T-helper 1 cell treated with Interleukin-12 subunit alpha and Interleukin-12 subunit beta and Interleukin-4 antibody, amounts not matched to agents 30 ng/mL and 1 ng/mL, for 36 hours (primary cell): ENCODE measurements at regions not wholly inside any gene's neighbourhood (a gene's known extent, or its start where the extent isn't known, plus 50 kb on each side); places are given as distances from the start of the nearest gene placed in this dataset.
"Not testable (repeated sequence)": the region's sequence is repeated elsewhere in the genome, so short reads cannot be mapped to it uniquely, and the experiment has no call there.

Experiments used
- intact Hi-C: fragments of 100-400 bp; cut with micrococcal nuclease; formaldehyde crosslinking; loops from one replicate; pipeline ENCODE4 v1.15.1; 2024

GRCh38 chr10:52539463-52539862, 225.4 kb downstream of the DKK1 start:
- intact Hi-C loops: no loop called here

DNA sequence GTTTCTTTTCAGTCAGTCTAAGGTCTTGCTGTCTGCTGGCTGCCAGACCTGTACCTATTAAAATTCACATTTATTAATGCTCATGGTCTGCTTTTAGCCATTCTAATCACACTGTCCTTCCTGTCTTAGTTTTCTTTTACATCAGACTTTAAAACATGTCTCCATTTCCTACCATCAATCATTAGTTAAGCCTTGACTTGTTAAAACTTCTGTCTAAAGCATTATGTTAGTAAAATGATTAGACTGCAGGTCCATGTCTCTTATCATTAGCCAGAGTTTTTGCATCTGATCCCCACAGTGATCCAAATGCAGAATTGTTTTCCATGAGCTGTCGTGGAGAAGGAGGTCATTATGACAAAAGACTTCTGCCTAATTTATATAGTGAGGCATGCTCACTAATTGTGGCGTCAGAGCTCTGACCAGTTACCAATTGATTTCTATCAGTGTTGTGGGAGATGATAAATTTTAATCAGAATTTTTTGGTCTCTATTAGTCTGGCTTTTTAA, 226.5 kb downstream of the DKK1 start:
- intact Hi-C loops: no loop called here

DNA sequence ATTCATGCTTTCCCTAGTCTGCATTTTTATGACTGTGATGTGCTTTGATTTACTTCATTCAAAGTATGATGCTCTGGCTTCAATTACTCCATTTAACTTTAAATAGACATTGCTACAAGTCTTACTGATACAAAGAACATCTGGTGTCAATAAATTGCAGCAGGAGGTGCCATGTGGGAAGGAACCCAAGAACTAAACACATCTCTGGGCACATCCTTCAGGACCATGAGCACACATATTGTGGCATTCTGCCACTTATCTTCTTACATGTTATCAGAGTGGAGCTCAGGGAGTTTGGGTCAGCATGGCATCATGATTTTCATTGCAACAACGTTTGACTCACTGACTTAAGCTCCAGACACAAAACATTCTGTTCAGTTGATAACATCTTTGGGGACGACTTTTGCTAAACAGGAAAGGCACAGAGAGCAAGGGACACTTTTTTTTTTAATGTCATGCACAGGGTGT, 227.0 kb downstream of the DKK1 start:
- intact Hi-C loops: no loop called here

GRCh38 chr10:52542906-52543305, 228.8 kb downstream of the DKK1 start:
- intact Hi-C loops: no loop called here

GRCh38 chr10:52551046-52551445, 221.5 kb downstream of the MBL2 start:
- intact Hi-C loops: no loop called here

- intact Hi-C loops: no loop called here
Measured at GRCh38 chr10:52558090-52558489, 214.5 kb downstream of the MBL2 start.

DNA sequence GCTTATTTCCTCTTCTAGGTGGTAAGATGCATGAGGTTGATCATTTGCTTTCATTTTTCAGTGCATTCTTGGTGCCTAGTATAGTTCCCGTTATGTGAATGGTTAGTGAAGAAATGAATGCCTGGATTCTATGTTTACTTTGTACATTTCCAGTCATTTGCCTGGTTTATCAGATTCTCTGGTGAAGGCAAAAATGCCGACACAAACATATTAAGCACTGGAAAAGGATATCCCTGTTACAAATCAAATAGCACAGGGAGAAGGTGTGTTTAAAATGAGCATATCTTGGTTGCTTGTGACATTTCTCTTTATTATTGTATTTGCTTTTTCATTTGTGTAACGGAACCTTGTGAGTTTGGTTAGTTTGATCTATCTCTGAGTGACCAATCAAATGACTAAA, 211.3 kb downstream of the MBL2 start:
- intact Hi-C loops: no loop called here

GRCh38 chr10:52563360-52563759, 209.2 kb downstream of the MBL2 start:
- intact Hi-C loops: no loop called here

GRCh38 chr10:52566471-52567246, 205.9 kb downstream of the MBL2 start:
- intact Hi-C loops: no loop called here

DNA sequence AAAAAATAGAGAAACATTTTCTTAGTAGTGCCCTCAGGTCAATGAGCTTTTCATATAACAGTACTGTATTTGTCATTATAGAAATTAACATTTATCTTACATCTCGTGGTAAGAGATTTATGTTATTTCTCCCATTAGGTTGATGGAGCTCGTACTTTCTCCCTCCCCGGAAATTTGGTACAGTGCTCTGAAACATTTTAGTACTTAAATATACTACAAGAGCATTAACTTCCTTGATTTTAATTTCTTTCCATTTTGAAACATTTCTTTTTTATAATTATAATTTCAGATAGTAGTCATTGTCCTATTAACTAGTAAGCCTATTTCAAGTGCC, 205.4 kb downstream of the MBL2 start:
- intact Hi-C loops: no loop called here

DNA sequence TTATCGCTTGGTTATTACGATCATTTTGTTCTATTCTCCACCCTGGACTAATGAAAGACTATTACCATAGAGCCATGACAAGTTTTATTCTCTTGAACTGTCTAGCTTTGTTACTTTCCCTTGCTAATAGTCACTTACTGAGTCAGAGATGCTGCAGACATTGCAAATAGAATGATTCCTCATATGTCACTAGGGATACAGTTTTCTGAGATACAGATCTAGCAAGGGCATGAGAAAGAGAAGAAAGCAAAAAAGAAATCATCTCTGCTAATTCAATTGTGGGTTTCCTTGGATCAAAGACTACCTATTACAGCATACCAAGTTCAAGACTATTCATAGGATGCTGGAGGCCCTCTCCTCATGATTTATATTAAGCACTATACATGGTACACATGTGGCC, 204.3 kb downstream of the MBL2 start:
- intact Hi-C loops: no loop called here

DNA sequence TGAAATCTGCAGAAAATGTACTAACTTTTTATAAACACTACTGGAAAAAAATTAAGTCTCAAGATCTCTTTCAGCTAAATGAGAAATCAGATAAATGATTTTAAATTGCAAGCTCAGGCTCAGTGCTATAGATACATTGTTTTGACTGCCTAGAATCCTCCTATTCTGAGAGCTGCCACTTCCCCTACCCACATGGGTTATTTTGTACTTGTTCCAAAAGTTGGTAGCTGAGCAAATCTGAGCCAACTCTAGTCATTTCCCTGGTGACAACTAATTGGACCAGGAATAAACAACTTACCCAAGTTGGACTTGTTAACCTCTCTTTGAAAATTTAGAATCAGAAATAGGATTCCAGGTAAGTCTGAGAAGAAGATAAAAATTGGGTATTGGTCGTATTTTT, 202.1 kb downstream of the MBL2 start:
- intact Hi-C loops: no loop called here

- intact Hi-C loops: no loop called here
Measured at GRCh38 chr10:52571018-52571417, 201.6 kb downstream of the MBL2 start.

- intact Hi-C loops: no loop called here
Measured at GRCh38 chr10:52571516-52572182, 200.9 kb downstream of the MBL2 start.

GRCh38 chr10:52573347-52573746, 199.2 kb downstream of the MBL2 start:
- intact Hi-C loops: no loop called here

DNA sequence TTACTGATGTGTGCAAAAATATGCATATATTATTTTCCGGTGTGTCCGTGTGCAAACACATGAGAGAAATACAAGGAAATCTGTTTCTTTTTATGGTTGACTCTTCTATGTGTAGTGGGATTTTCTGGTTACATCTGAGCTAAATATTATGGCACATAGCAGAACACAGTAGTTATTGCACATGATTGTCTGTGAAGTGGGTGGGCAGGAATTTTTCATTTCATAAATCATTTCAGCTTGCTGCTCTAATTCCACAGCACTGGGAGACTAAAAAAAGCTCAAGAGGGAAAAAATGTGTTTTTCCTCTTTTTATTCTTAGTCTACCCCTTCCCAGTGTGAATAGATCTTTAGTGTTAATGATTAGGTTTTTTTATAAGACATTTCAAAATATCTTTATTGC, 197.9 kb downstream of the MBL2 start:
- intact Hi-C loops: no loop called here

- intact Hi-C loops: no loop called here
Measured at GRCh38 chr10:52577047-52577446, 195.5 kb downstream of the MBL2 start.

DNA sequence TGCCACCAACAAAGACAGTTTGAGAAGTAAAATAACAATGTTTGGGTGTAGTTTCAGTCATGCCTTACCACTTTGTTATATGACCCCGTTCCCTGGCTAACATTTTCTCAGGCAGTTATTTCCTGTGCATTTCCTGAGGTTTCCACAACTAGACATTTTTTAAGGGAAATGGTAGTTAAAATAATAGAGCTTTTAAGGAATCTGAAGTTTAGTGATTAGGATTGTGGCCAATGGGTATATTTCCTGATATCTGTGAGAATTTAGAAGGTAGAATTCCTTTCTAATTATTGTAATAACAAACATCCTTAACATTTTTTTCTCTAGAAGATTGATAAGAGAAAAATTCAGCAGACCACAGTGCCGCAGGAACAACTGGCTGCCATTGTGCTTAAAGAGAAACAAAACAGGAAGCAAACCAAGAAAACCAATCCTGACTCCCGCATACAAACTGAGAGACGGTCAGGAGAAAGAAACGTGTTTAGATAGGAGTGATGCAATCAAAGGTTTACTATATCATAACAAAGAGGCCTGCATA, 193.6 kb downstream of the MBL2 start:
- intact Hi-C loops: no loop called here

GRCh38 chr10:52581636-52582035, 190.9 kb downstream of the MBL2 start:
- intact Hi-C loops: not testable (repeated sequence)

- intact Hi-C loops: no loop called here
Measured at GRCh38 chr10:52583336-52583735, 189.2 kb downstream of the MBL2 start.

GRCh38 chr10:52586710-52587109, 185.9 kb downstream of the MBL2 start:
- intact Hi-C loops: no loop called here

DNA sequence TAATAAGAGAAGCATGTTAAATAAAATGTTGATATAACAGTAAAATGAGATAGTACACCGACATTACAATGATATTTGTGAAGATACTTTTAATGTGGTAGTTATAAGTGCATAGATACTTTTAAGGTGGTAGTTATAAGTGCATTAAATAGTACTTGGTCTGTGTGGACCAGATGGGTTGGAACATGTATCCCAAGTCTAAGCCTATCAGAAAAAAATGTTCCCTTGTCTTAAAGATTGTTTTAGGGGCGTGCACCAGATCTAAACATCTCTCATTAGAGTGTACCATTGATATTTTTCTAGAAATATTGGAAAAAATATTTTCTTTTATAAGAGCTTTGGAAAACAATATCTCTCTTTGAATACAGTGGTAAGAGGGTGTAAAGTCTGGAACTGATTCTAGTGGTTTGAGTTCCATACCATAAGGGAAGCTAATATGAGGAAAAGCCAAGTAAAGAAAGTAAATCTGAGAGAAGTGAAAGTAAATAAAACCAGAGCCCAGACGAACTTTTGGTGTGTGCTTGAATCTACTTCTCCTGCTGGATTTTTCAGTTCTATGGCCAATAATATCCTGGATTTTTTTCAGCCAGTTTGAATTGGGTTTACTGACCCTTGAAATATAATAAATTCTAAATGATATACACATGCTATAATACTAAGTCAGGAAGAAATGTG, 175.3 kb downstream of the MBL2 start:
- intact Hi-C loops: no loop called here
